Stomach smooth muscle (tissue), 2 donors: ENCODE measurements at regions not wholly inside any gene's neighbourhood (a gene's known extent, or its start where the extent isn't known, plus 50 kb on each side); places are given as distances from the start of the nearest gene placed in this dataset.

Source experiments
- H3K27ac ChIP-seq: one replicate; pipeline ENCODE4 v1.7.0; 2013; ENCODE audit warnings: mild to moderate bottlenecking, low read length, inconsistent platforms
- H3K27me3 ChIP-seq, 2 donors: one replicate each; pipeline ENCODE4 v1.7.0; 2013; ENCODE audit warnings: low read length in 2 of 2; ENCODE audit not compliant: insufficient read depth in 2 of 2, control insufficient read depth in 1 of 2
- H3K36me3 ChIP-seq, 2 donors: one replicate each; pipeline ENCODE4 v1.7.0; 2013; ENCODE audit warnings: low read length in 2 of 2; ENCODE audit not compliant: control insufficient read depth in 2 of 2, insufficient read depth in 2 of 2
- H3K4me1 ChIP-seq: one replicate; pipeline ENCODE4 v1.7.0; 2013; ENCODE audit warnings: low read length; ENCODE audit not compliant: control insufficient read depth, insufficient read depth
- H3K4me3 ChIP-seq, 2 donors: one replicate each; pipeline ENCODE4 v1.7.0; 2013; ENCODE audit warnings: low read length in 2 of 2
- H3K9ac ChIP-seq, 2 donors: one replicate each; pipeline ENCODE4 v1.7.0; 2013; ENCODE audit warnings: low read length in 2 of 2, mild to moderate bottlenecking in 1 of 2
- H3K9me3 ChIP-seq, 2 donors: one replicate each; pipeline ENCODE4 v1.7.0; 2013; ENCODE audit warnings: low read length in 2 of 2; ENCODE audit not compliant: control insufficient read depth in 2 of 2
- donor health status: healthy.
- donor health status: Pancreatic carcinoma.

GRCh38 chr13:22200440-22200839 is 529.6 kb downstream of the FGF9 start:
- H3K27ac ChIP-seq: no peak overlapping the region
- H3K9ac ChIP-seq: no peak overlapping the region
- no peaks in the 10 kb centered on the region for H3K9me3 ChIP-seq

GRCh38 chr13:22201375-22201925 is 530.6 kb downstream of the FGF9 start:
- no peak overlapping the region for H3K27ac ChIP-seq
- no peaks in the 10 kb centered on the region for H3K36me3 ChIP-seq
- peaks cover 11% of the 10 kb centered on the region for H3K4me1 ChIP-seq
- no peaks in the 10 kb centered on the region for H3K9me3 ChIP-seq
- no peak overlapping the region for H3K4me3 ChIP-seq
- no peak overlapping the region for H3K9ac ChIP-seq
- H3K27me3 ChIP-seq: no peaks in the 10 kb centered on the region

More at GRCh38 chr13:22200440-22200839, 529.6 kb downstream of the FGF9 start:
- H3K4me1 ChIP-seq: peaks cover 11% of the 10 kb centered on the region
- no peaks in the 10 kb centered on the region for H3K36me3 ChIP-seq
- no peak overlapping the region for H3K4me3 ChIP-seq
- no peaks in the 10 kb centered on the region for H3K27me3 ChIP-seq

- Histone ChIP-seq H3K27me3 (no peaks in the 10 kb centered on the region), H3K9me3 (no peaks in the 10 kb centered on the region), H3K36me3 (no peaks in the 10 kb centered on the region), H3K27ac (no peak overlapping the region), H3K4me3 (no peak overlapping the region), H3K4me1 (no peaks in the 10 kb centered on the region), H3K9ac (no peak overlapping the region)
These were observed 539.5 kb downstream of the FGF9 start for GRCh38 chr13:22210134-22210930.

GRCh38 chr13:22211876-22212275 is 541.0 kb downstream of the FGF9 start:
- H3K36me3 ChIP-seq: no peaks in the 10 kb centered on the region
- H3K27me3 ChIP-seq: no peaks in the 10 kb centered on the region
- H3K9ac ChIP-seq: no peak overlapping the region
- H3K9me3 ChIP-seq: no peaks in the 10 kb centered on the region
- no peak overlapping the region for H3K27ac ChIP-seq
- H3K4me3 ChIP-seq: no peak overlapping the region
- H3K4me1 ChIP-seq: no peaks in the 10 kb centered on the region

- no peaks in the 10 kb centered on the region for H3K36me3 ChIP-seq
These were observed 541.7 kb downstream of the FGF9 start for GRCh38 chr13:22212576-22212975.

GRCh38 chr13:22214184-22214583 is 543.3 kb downstream of the FGF9 start:
- Histone ChIP-seq H3K27me3 (no peaks in the 10 kb centered on the region), H3K36me3 (no peaks in the 10 kb centered on the region), H3K9me3 (no peaks in the 10 kb centered on the region), H3K9ac (no peak overlapping the region), H3K27ac (no peak overlapping the region), H3K4me1 (peaks cover 4% of the 10 kb centered on the region), H3K4me3 (no peak overlapping the region)

More at GRCh38 chr13:22212576-22212975, 541.7 kb downstream of the FGF9 start:
- Histone ChIP-seq H3K9ac (no peak overlapping the region), H3K27me3 (no peaks in the 10 kb centered on the region), H3K4me1 (no peaks in the 10 kb centered on the region), H3K9me3 (no peaks in the 10 kb centered on the region), H3K4me3 (no peak overlapping the region), H3K27ac (no peak overlapping the region)

GRCh38 chr13:22218797-22219196 is 547.9 kb downstream of the FGF9 start:
- no peak overlapping the region for H3K27ac ChIP-seq
- H3K4me1 ChIP-seq: peaks cover 4% of the 10 kb centered on the region
- no peaks in the 10 kb centered on the region for H3K27me3 ChIP-seq
- H3K4me3 ChIP-seq: no peak overlapping the region
- H3K9me3 ChIP-seq: no peaks in the 10 kb centered on the region
- no peak overlapping the region for H3K9ac ChIP-seq
- H3K36me3 ChIP-seq: no peaks in the 10 kb centered on the region

GRCh38 chr13:22219709-22220108 is 548.8 kb downstream of the FGF9 start:
- Histone ChIP-seq H3K9ac (no peak overlapping the region), H3K4me3 (no peak overlapping the region), H3K27ac (no peak overlapping the region), H3K4me1 (peaks cover 4% of the 10 kb centered on the region), H3K27me3 (no peaks in the 10 kb centered on the region), H3K9me3 (no peaks in the 10 kb centered on the region), H3K36me3 (no peaks in the 10 kb centered on the region)

- H3K36me3 ChIP-seq: no peaks in the 10 kb centered on the region
These were observed 549.6 kb downstream of the FGF9 start for GRCh38 chr13:22220151-22221135.

GRCh38 chr13:22223411-22223810 is 552.5 kb downstream of the FGF9 start:
- no peak overlapping the region for H3K9ac ChIP-seq
- H3K9me3 ChIP-seq: no peaks in the 10 kb centered on the region
- H3K36me3 ChIP-seq: no peaks in the 10 kb centered on the region
- no peak overlapping the region for H3K27ac ChIP-seq
- H3K27me3 ChIP-seq: no peaks in the 10 kb centered on the region
- peaks cover 4% of the 10 kb centered on the region for H3K4me1 ChIP-seq
- H3K4me3 ChIP-seq: no peak overlapping the region

More at GRCh38 chr13:22220151-22221135, 549.6 kb downstream of the FGF9 start:
- Histone ChIP-seq H3K27me3 (no peaks in the 10 kb centered on the region), H3K9ac (no peak overlapping the region), H3K9me3 (no peaks in the 10 kb centered on the region), H3K4me3 (no peak overlapping the region), H3K4me1 (peaks cover 4% of the 10 kb centered on the region), H3K27ac (no peak overlapping the region)
